Ectodermal cell (in vitro differentiated cells): ENCODE measurements at regions not wholly inside any gene's neighbourhood (a gene's known extent, or its start where the extent isn't known, plus 50 kb on each side); places are given as distances from the start of the nearest gene placed in this dataset.
A peak's percentile ranks its signal among the peaks of the same experiment; 100 is the strongest.

Experiments
- H3K27ac ChIP-seq: 2 replicates; pipeline ENCODE4 v1.7.0; 2013; ENCODE audit warnings: mild to moderate bottlenecking, low read depth, low read length; ENCODE audit not compliant: insufficient read depth, poor library complexity, severe bottlenecking
- H3K27me3 ChIP-seq: 2 replicates; pipeline ENCODE4 v1.7.0; 2013; ENCODE audit warnings: mild to moderate bottlenecking, low read length; ENCODE audit not compliant: insufficient read depth, control insufficient read depth, poor library complexity, severe bottlenecking
- H3K36me3 ChIP-seq: one replicate; pipeline ENCODE4 v1.7.0; 2013; ENCODE audit warnings: low read length; ENCODE audit not compliant: control insufficient read depth, insufficient read depth
- H3K4me1 ChIP-seq: one replicate; pipeline ENCODE4 v1.7.0; 2013; ENCODE audit warnings: low read length; ENCODE audit not compliant: control insufficient read depth, insufficient read depth
- H3K4me3 ChIP-seq: 2 replicates; pipeline ENCODE4 v1.7.0; 2013; ENCODE audit warnings: low read depth, low read length, control low read depth; ENCODE audit not compliant: insufficient read depth
- H3K9me3 ChIP-seq: 2 replicates; pipeline ENCODE4 v1.7.0; 2013; ENCODE audit warnings: mild to moderate bottlenecking, low read length, moderate library complexity; ENCODE audit not compliant: control insufficient read depth
- WGBS, 2 experiments: methylation state at CpG; one replicate each; pipeline ENCODE4 v1.1.7; 2013; ENCODE audit warnings: missing lambda C conversion rate in 2 of 2; 5-methylcytosine and 5-hydroxymethylcytosine counted together

- H3K36me3 ChIP-seq = no peaks in the 10 kb centered on the region
- no peak overlapping the region for H3K4me3 ChIP-seq
- no peaks in the 10 kb centered on the region for H3K27me3 ChIP-seq
- 84 to 85% methylated on average over 9 of the region's 9 CpGs for WGBS, 2 experiments
- H3K9me3 ChIP-seq = no peaks in the 10 kb centered on the region
- peaks cover 8% of the 10 kb centered on the region for H3K4me1 ChIP-seq
- H3K27ac ChIP-seq = no peak overlapping the region
These were observed 120.6 kb downstream of the CD47 start for GRCh38 chr3:107969994-107970819.

GRCh38 chr3:107969525-107969924 is 121.3 kb downstream of the CD47 start:
- H3K9me3 ChIP-seq = no peaks in the 10 kb centered on the region
- H3K4me1 ChIP-seq = peaks cover 8% of the 10 kb centered on the region
- 96 to 97% methylated on average over 4 of the region's 4 CpGs for whole genome bisulfite sequencing, 2 experiments
- H3K36me3 ChIP-seq = no peaks in the 10 kb centered on the region
- no peaks in the 10 kb centered on the region for H3K27me3 ChIP-seq
- H3K27ac ChIP-seq = no peak overlapping the region
- H3K4me3 ChIP-seq = no peak overlapping the region

GRCh38 chr3:107966276-107966675 is 124.6 kb downstream of the CD47 start:
- Histone ChIP-seq H3K27ac (peak overlapping the region; percentile 68), H3K4me3 (no peak overlapping the region), H3K9me3 (no peaks in the 10 kb centered on the region), H3K36me3 (no peaks in the 10 kb centered on the region), H3K27me3 (no peaks in the 10 kb centered on the region), H3K4me1 (peaks cover 8% of the 10 kb centered on the region)
- 82 to 87% methylated on average over 5 of the region's 5 CpGs for WGBS, 2 experiments

GRCh38 chr3:107965136-107965655 is 125.6 kb downstream of the CD47 start:
- Histone ChIP-seq H3K4me3 (no peak overlapping the region), H3K36me3 (no peaks in the 10 kb centered on the region), H3K27ac (no peak overlapping the region), H3K27me3 (no peaks in the 10 kb centered on the region), H3K9me3 (no peaks in the 10 kb centered on the region), H3K4me1 (peaks cover 8% of the 10 kb centered on the region)
- WGBS, 2 experiments = 75 to 87% methylated on average over 5 of the region's 5 CpGs

GRCh38 chr3:107963581-107963980 is 127.2 kb downstream of the CD47 start:
- Histone ChIP-seq H3K27ac (no peak overlapping the region), H3K36me3 (no peaks in the 10 kb centered on the region), H3K27me3 (no peaks in the 10 kb centered on the region), H3K9me3 (no peaks in the 10 kb centered on the region), H3K4me3 (no peak overlapping the region), H3K4me1 (peaks cover 8% of the 10 kb centered on the region)
- WGBS, 2 experiments = 79 to 86% methylated on average over 1 of the region's 1 CpG

- Histone ChIP-seq H3K27ac (no peak overlapping the region), H3K4me3 (no peak overlapping the region), H3K27me3 (no peaks in the 10 kb centered on the region), H3K4me1 (peaks cover 12% of the 10 kb centered on the region), H3K36me3 (no peaks in the 10 kb centered on the region), H3K9me3 (no peaks in the 10 kb centered on the region)
- WGBS, 2 experiments = 65 to 67% methylated on average over 3 of the region's 3 CpGs
These were observed 127.9 kb downstream of the CD47 start for GRCh38 chr3:107962946-107963345.

GRCh38 chr3:107962037-107962436 is 128.8 kb downstream of the CD47 start:
- H3K27ac ChIP-seq = no peak overlapping the region
- 96% methylated on average over 4 of the region's 4 CpGs for WGBS, 2 experiments
- no peak overlapping the region for H3K4me3 ChIP-seq
- no peaks in the 10 kb centered on the region for H3K9me3 ChIP-seq
- H3K4me1 ChIP-seq = peaks cover 22% of the 10 kb centered on the region
- no peaks in the 10 kb centered on the region for H3K27me3 ChIP-seq
- no peaks in the 10 kb centered on the region for H3K36me3 ChIP-seq

GRCh38 chr3:107959550-107960154 is 131.2 kb downstream of the CD47 start:
- H3K27me3 ChIP-seq = no peaks in the 10 kb centered on the region
- WGBS, 2 experiments = 95 to 96% methylated on average over 2 of the region's 2 CpGs
- H3K36me3 ChIP-seq = no peaks in the 10 kb centered on the region
- H3K27ac ChIP-seq = no peak overlapping the region
- no peaks in the 10 kb centered on the region for H3K9me3 ChIP-seq
- peaks cover 17% of the 10 kb centered on the region for H3K4me1 ChIP-seq
- H3K4me3 ChIP-seq = no peak overlapping the region

GRCh38 chr3:107958146-107958545 is 132.7 kb downstream of the CD47 start:
- no peaks in the 10 kb centered on the region for H3K27me3 ChIP-seq
- H3K27ac ChIP-seq = no peak overlapping the region
- H3K4me3 ChIP-seq = no peak overlapping the region
- WGBS, 2 experiments = 83 to 90% methylated on average over 1 of the region's 1 CpG
- peaks cover 17% of the 10 kb centered on the region for H3K4me1 ChIP-seq
- H3K9me3 ChIP-seq = no peaks in the 10 kb centered on the region
- H3K36me3 ChIP-seq = no peaks in the 10 kb centered on the region
